HepG2 (cell line): ENCODE measurements at regions not wholly inside any gene's neighbourhood (a gene's known extent, or its start where the extent isn't known, plus 50 kb on each side); places are given as distances from the start of the nearest gene placed in this dataset.

ENCODE experiments used
- ATAC-seq: fragments of 200-7000 bp; cut with Tn5 transposase; 3 replicates; pipeline ENCODE4 v1.9.1; 2020; ENCODE audit warnings: mild to moderate bottlenecking, moderate library complexity
- BruUV-seq: library from RNA; stranded (reverse); fragments of 400-500 nt; replicated peaks from 2 replicates; lab custom pipeline; 2021; lab: Mats Ljungman, UMichigan
- CTCF ChIA-PET: fragments of 300-600 bp; formaldehyde crosslinking; extraction: SDS; loops from one replicate; lab custom pipeline; 2021; ENCODE audit warnings: low total read pairs, inconsistent platforms, low intra/inter-chr PET ratio; lab: Yijun Ruan, JAX
- POLR2A ChIA-PET: fragments of 350-600 bp; sonication (Branson Sonifier 250); formaldehyde crosslinking; loops from one replicate; lab custom pipeline; 2020; ENCODE audit warnings: antibody characterized with exemption, inconsistent platforms; lab: Yijun Ruan, JAX
- DNase-seq: peaks from one replicate; pipeline ENCODE4 v3.0.0-alpha.2; 2015; ENCODE audit warnings: low spot score
- FAIRE-seq: peaks from 3 replicates; lab custom pipeline; 2011; peaks lifted over from hg19 to GRCh38; lab: Jason Lieb, UNC
- H2AFZ ChIP-seq: one replicate; pipeline ENCODE4 v1.6.1; 2011; ENCODE audit warnings: low read length, inconsistent platforms
- H3K27ac ChIP-seq: fragments of 300-600 bp; 3 replicates; pipeline ENCODE4 v1.8.0; 2011; ENCODE audit warnings: mixed run types, mild to moderate bottlenecking, mixed read lengths, low read length, inconsistent platforms; ENCODE audit not compliant: insufficient read depth; ENCODE audit errors: extremely low read length
- H3K27me3 ChIP-seq, 2 experiments: fragments of 200-600 bp in 1 of 2; 2 replicates in 1 of 2; 3 replicates in 1 of 2; pipeline versions ENCODE4 v1.6.0 to v1.8.0; 2011; ENCODE audit warnings: low read length in 2 of 2, mild to moderate bottlenecking in 2 of 2, moderate library complexity in 2 of 2, inconsistent platforms in 1 of 2; ENCODE audit not compliant: insufficient read depth in 2 of 2, control insufficient read depth in 1 of 2
- H3K36me3 ChIP-seq, 2 experiments: fragments of 200-600 bp in 1 of 2; replicated peaks in 1 of 2; 2 replicates in 1 of 2; 3 replicates in 1 of 2; pipeline versions ENCODE4 v1.5.1 to v1.8.0; 2011; ENCODE audit warnings: low read length in 2 of 2, inconsistent platforms in 1 of 2; ENCODE audit not compliant: insufficient read depth in 2 of 2, control insufficient read depth in 1 of 2
- H3K4me1 ChIP-seq: 2 replicates; pipeline ENCODE4 v1.5.1; 2012; ENCODE audit warnings: low read length, inconsistent platforms; ENCODE audit not compliant: insufficient read depth
- H3K4me2 ChIP-seq: 2 replicates; pipeline ENCODE4 v1.6.0; 2011; ENCODE audit warnings: low read depth, low read length, inconsistent platforms
- H3K4me3 ChIP-seq, 3 experiments: fragments of 200-600 bp in 1 of 3; sonication (generic), shearing (Covaris generic) in 1 of 3; replicated peaks in 1 of 3; 2 replicates each; pipeline ENCODE4 v1.5.1; 2011 to 2016; ENCODE audit warnings: low read length in 3 of 3, inconsistent platforms in 2 of 3, low read depth in 2 of 3, mild to moderate bottlenecking in 2 of 3, control low read depth in 1 of 3, mixed read lengths in 1 of 3; ENCODE audit not compliant: insufficient read depth in 1 of 3
- H3K79me2 ChIP-seq: one replicate; pipeline ENCODE4 v1.6.1; 2011; ENCODE audit warnings: low read length, inconsistent platforms; ENCODE audit not compliant: insufficient read depth
- H3K9ac ChIP-seq: 2 replicates; pipeline ENCODE4 v1.6.0; 2011; ENCODE audit warnings: mild to moderate bottlenecking, low read depth, low read length, inconsistent platforms; ENCODE audit not compliant: insufficient read depth
- H3K9me3 ChIP-seq: 2 replicates; pipeline ENCODE4 v1.5.1; 2012; ENCODE audit warnings: mild to moderate bottlenecking, low read length
- H4K20me1 ChIP-seq: 2 replicates; pipeline ENCODE4 v1.6.0; 2011; ENCODE audit warnings: inconsistent platforms, mild to moderate bottlenecking, low read length, moderate library complexity; ENCODE audit not compliant: insufficient read depth
- MAFK ChIP-seq, 2 experiments: IDR thresholded peaks in 1 of 2; conservative IDR thresholded peaks in 1 of 2; 2 replicates each; pipeline ENCODE4 v1.6.1; 2011; ENCODE audit warnings: improper control_type of control experiment in 2 of 2, low read length in 2 of 2
- SALL1 ChIP-seq: sonication (generic); formaldehyde crosslinking; IDR thresholded peaks from 2 replicates; pipeline ENCODE4 v1.8.0; 2022; ENCODE audit warnings: mild to moderate bottlenecking, missing genetic modification reagents
- U2AF1 ChIP-seq: fragments of 200-400 bp; formaldehyde crosslinking; optimal IDR thresholded peaks from 2 replicates; pipeline ENCODE3; 2017; ENCODE audit warnings: mild to moderate bottlenecking, low read depth, low read length
- ZBTB40 ChIP-seq, 2 experiments: fragments of 450-650 bp in 1 of 2; sonication (generic) in 1 of 2; formaldehyde crosslinking in 1 of 2; IDR thresholded peaks; 2 replicates each; pipeline versions ENCODE4 v1.6.1 to v1.8.0; 2016 to 2022; ENCODE audit warnings: antibody characterized with exemption in 1 of 2, mild to moderate bottlenecking in 1 of 2, missing genetic modification reagents in 1 of 2
- ZBTB7A ChIP-seq: sonication (generic); formaldehyde crosslinking; IDR thresholded peaks from 2 replicates; pipeline ENCODE4 v1.8.0; 2022; ENCODE audit warnings: mild to moderate bottlenecking, missing genetic modification reagents
- ZNF639 ChIP-seq: conservative IDR thresholded peaks from 2 replicates; pipeline ENCODE4 v1.6.1; 2018; ENCODE audit warnings: missing genetic modification reagents
- ZNF704 ChIP-seq: sonication (generic); formaldehyde crosslinking; IDR thresholded peaks from 2 replicates; pipeline ENCODE4 v1.8.1; 2023; ENCODE audit warnings: mild to moderate bottlenecking, inconsistent platforms, moderate library complexity, missing genetic modification reagents, borderline replicate concordance
- WGBS: methylation state at CpG from one replicate; pipeline ENCODE4 v1.1.6; 2017; ENCODE audit warnings: low lambda C conversion rate; 5-methylcytosine and 5-hydroxymethylcytosine counted together
- in situ Hi-C: cut with HindIII; loops from 2 replicates; pipeline ENCODE4 v1.10.0; 2017; ENCODE audit warnings: low pct_unique_long_range_greater_than_20kb; ENCODE audit not compliant: extremely low pct_ligation_motif_present
- intact Hi-C: fragments of 100-400 bp; cut with micrococcal nuclease; formaldehyde crosslinking; loops from one replicate; pipeline ENCODE4 v1.10.0; 2022; ENCODE audit not compliant: unreplicated experiment

- peaks cover 63% of the 10 kb centered on the region for H3K4me1 ChIP-seq
- DNase-seq (no peak), FAIRE-seq (no peak), ATAC-seq (no peak)
- intact Hi-C loops (no loop called here), in situ Hi-C loops (no loop called here)
- H3K79me2 ChIP-seq = no peaks in the 10 kb centered on the region
- no peak overlapping the region for H3K4me2 ChIP-seq
- H3K27me3 ChIP-seq = peaks cover 1 to 6% of the 10 kb centered on the region in 2 experiments; a peak in 1 of 5 replicates
- CTCF ChIA-PET = no interaction called here
- TF ChIP-seq MAFK (conservative IDR thresholded peaks at IDR 0.05 in 1 of 2, IDR thresholded peaks at IDR 0.05 in 1 of 2; ENCODE audit: low read length in 2 of 2) (peak in 1 of 2 experiments; percentile 15; a peak in 2 of 4 replicates), ZNF639 (CRISPR knock-in tag) (no peak), U2AF1 (no peak), ZBTB7A (no peak), ZNF704 (CRISPR knock-in tag) (no peak), SALL1 (CRISPR knock-in tag) (no peak), ZBTB40 (IDR thresholded peaks at IDR 0.05) (no peak), ZBTB40 (CRISPR knock-in tag; IDR thresholded peaks at IDR 0.05) (no peak)
- POLR2A ChIA-PET = no interaction called here
- H3K9ac ChIP-seq = no peak overlapping the region
- 72% methylated on average over 16 of the region's 16 CpGs for WGBS
- no peaks in the 10 kb centered on the region for H3K36me3 ChIP-seq
- H2AFZ ChIP-seq = no peak overlapping the region
- no peaks in the 10 kb centered on the region for H4K20me1 ChIP-seq
- H3K27ac ChIP-seq = no peak overlapping the region
- no peak overlapping the region for H3K4me3 ChIP-seq
- no TSS peak for BruUV-seq
- H3K9me3 ChIP-seq = no peaks in the 10 kb centered on the region
These were observed 56.8 kb upstream of the ZFR start for GRCh38 chr5:32501071-32502002.
